Panc1 (cell line): ENCODE measurements at regions not wholly inside any gene's neighbourhood (a gene's known extent, or its start where the extent isn't known, plus 50 kb on each side); places are given as distances from the start of the nearest gene placed in this dataset.

ENCODE experiments used
- CTCF ChIP-seq: fragments of 450-650 bp; IDR thresholded peaks from 2 replicates; pipeline ENCODE4 v1.5.1; 2017; ENCODE audit warnings: mild to moderate bottlenecking
- SIN3A ChIP-seq: IDR thresholded peaks from 2 replicates; pipeline ENCODE4 v1.6.1; 2012; ENCODE audit warnings: low read depth, mild to moderate bottlenecking, low read length, moderate library complexity, borderline replicate concordance; ENCODE audit not compliant: insufficient read depth

- TF ChIP-seq CTCF: no peak
- no peak for TF ChIP-seq SIN3A
Observed at GRCh38 chr4:184906480-184907097, 80.8 kb upstream of the ACSL1 start.
